RWPE2 (cell line): ENCODE measurements at regions not wholly inside any gene's neighbourhood (a gene's known extent, or its start where the extent isn't known, plus 50 kb on each side); places are given as distances from the start of the nearest gene placed in this dataset.

Experiments
- ATAC-seq: fragments of 200-7000 bp; cut with Tn5 transposase; 3 replicates; pipeline ENCODE4 v1.9.1; 2021; ENCODE audit warnings: low read depth
- DNase-seq: peaks from one replicate; pipeline ENCODE4 v3.0.0-alpha.2; 2020; ENCODE audit warnings: low spot score
- H3K27ac ChIP-seq: fragments of 450-650 bp; 2 replicates; pipeline ENCODE4 v1.5.1; 2017; ENCODE audit warnings: mild to moderate bottlenecking; ENCODE audit not compliant: poor library complexity, severe bottlenecking
- H3K27me3 ChIP-seq: fragments of 250-450 bp; sonication (Bioruptor Pico); 2 replicates; pipeline ENCODE4 v1.5.1; 2021; ENCODE audit warnings: mild to moderate bottlenecking, moderate library complexity; ENCODE audit not compliant: insufficient read depth, poor library complexity, severe bottlenecking
- H3K36me3 ChIP-seq: fragments of 250-450 bp; sonication (Bioruptor Pico); 2 replicates; pipeline ENCODE4 v1.5.1; 2020; ENCODE audit warnings: low read depth, mild to moderate bottlenecking, moderate library complexity
- H3K4me1 ChIP-seq: fragments of 250-450 bp; sonication (Bioruptor Pico); 2 replicates; pipeline ENCODE4 v1.5.1; 2021; ENCODE audit warnings: mild to moderate bottlenecking, moderate library complexity; ENCODE audit not compliant: insufficient read depth, poor library complexity, severe bottlenecking
- H3K4me3 ChIP-seq: fragments of 250-450 bp; sonication (Bioruptor Pico); 2 replicates; pipeline ENCODE4 v1.5.1; 2021; ENCODE audit warnings: mild to moderate bottlenecking, moderate library complexity; ENCODE audit not compliant: severe bottlenecking
- H3K9me3 ChIP-seq: fragments of 250-450 bp; sonication (Bioruptor Pico); 2 replicates; pipeline ENCODE4 v1.5.1; 2021; ENCODE audit warnings: mild to moderate bottlenecking, moderate library complexity; ENCODE audit not compliant: severe bottlenecking
- CTCF ChIP-seq: fragments of 450-650 bp; IDR thresholded peaks from one replicate; pipeline ENCODE4 v1.5.1; 2017; ENCODE audit warnings: mild to moderate bottlenecking, moderate library complexity; ENCODE audit not compliant: poor library complexity, severe bottlenecking

GRCh38 chr6:40806256-40806864, 219.2 kb upstream of the LRFN2 start:
- ATAC-seq (no peak), DNase-seq (no peak)
- H3K36me3 ChIP-seq = no peaks in the 10 kb centered on the region
- no peaks in the 10 kb centered on the region for H3K27me3 ChIP-seq
- no peak overlapping the region for H3K27ac ChIP-seq
- peaks cover 2% of the 10 kb centered on the region for H3K4me1 ChIP-seq
- no peak for TF ChIP-seq CTCF
- no peaks in the 10 kb centered on the region for H3K9me3 ChIP-seq
- H3K4me3 ChIP-seq = no peak overlapping the region

GRCh38 chr6:40805336-40805735, 218.2 kb upstream of the LRFN2 start:
- Histone ChIP-seq H3K27ac (no peak overlapping the region), H3K4me1 (peaks cover 2% of the 10 kb centered on the region), H3K27me3 (no peaks in the 10 kb centered on the region), H3K36me3 (no peaks in the 10 kb centered on the region), H3K4me3 (no peak overlapping the region), H3K9me3 (no peaks in the 10 kb centered on the region)
- DNase-seq (no peak), ATAC-seq (no peak)
- TF ChIP-seq CTCF = no peak

GRCh38 chr6:40804905-40805304, 217.7 kb upstream of the LRFN2 start:
- ATAC-seq = no peak

GRCh38 chr6:40803897-40804702, 216.9 kb upstream of the LRFN2 start:
- no peak for TF ChIP-seq CTCF
- no peak for ATAC-seq
- peaks cover 2% of the 10 kb centered on the region for H3K4me1 ChIP-seq
- no peaks in the 10 kb centered on the region for H3K9me3 ChIP-seq
- DNase-seq = no peak
- no peaks in the 10 kb centered on the region for H3K27me3 ChIP-seq
- H3K36me3 ChIP-seq = no peaks in the 10 kb centered on the region
- H3K4me3 ChIP-seq = no peak overlapping the region
- H3K27ac ChIP-seq = no peak overlapping the region

More at GRCh38 chr6:40804905-40805304, 217.7 kb upstream of the LRFN2 start:
- Histone ChIP-seq H3K27ac (no peak overlapping the region), H3K9me3 (no peaks in the 10 kb centered on the region), H3K4me3 (no peak overlapping the region), H3K36me3 (no peaks in the 10 kb centered on the region), H3K27me3 (no peaks in the 10 kb centered on the region), H3K4me1 (peaks cover 2% of the 10 kb centered on the region)
- no peak for DNase-seq
- TF ChIP-seq CTCF = no peak

GRCh38 chr6:40802481-40802880, 215.3 kb upstream of the LRFN2 start:
- no peak for ATAC-seq
- no peak for DNase-seq
- no peaks in the 10 kb centered on the region for H3K4me1 ChIP-seq
- no peak overlapping the region for H3K27ac ChIP-seq
- H3K36me3 ChIP-seq = no peaks in the 10 kb centered on the region
- no peak overlapping the region for H3K4me3 ChIP-seq
- no peak for TF ChIP-seq CTCF
- H3K9me3 ChIP-seq = no peaks in the 10 kb centered on the region
- no peaks in the 10 kb centered on the region for H3K27me3 ChIP-seq
